AG20443 (cell line): ENCODE measurements at regions not wholly inside any gene's neighbourhood (a gene's known extent, or its start where the extent isn't known, plus 50 kb on each side); places are given as distances from the start of the nearest gene placed in this dataset.

Experiments
- DNase-seq: peaks from one replicate; pipeline ENCODE4 v3.0.0; 2012; ENCODE audit warnings: low spot score, mixed read lengths

- DNase-seq = no peak
Observed at GRCh38 chr10:130997267-130998045, 314.1 kb downstream of the TCERG1L start.

DNA sequence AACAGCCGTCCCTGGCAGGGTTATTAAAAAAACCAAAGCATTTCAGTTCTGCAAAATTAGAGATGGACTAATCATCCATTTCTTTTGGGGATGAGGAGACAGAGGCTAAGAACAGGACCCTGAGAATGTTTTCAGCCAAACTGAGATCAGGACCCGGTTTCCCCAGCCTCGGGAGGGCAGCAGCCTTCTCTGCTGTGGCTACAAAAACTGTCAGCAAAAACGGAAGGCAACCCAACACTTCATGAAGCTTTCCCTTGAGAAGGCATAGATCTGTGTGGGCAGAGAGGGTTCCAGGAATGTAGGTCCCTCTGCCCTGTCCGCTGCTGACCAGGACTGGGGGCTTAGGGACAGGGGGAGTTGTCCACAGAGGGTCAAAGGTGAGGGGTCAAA, 313.5 kb downstream of the TCERG1L start:
- DNase-seq = no peak

GRCh38 chr10:130998642-130999041, 312.9 kb downstream of the TCERG1L start:
- no peak for DNase-seq

GRCh38 chr10:130999376-131000202, 311.9 kb downstream of the TCERG1L start:
- DNase-seq = no peak

GRCh38 chr10:131000244-131000643, 311.3 kb downstream of the TCERG1L start:
- no peak for DNase-seq

- DNase-seq = no peak
Observed at GRCh38 chr10:131000743-131001142, 310.8 kb downstream of the TCERG1L start.

DNA sequence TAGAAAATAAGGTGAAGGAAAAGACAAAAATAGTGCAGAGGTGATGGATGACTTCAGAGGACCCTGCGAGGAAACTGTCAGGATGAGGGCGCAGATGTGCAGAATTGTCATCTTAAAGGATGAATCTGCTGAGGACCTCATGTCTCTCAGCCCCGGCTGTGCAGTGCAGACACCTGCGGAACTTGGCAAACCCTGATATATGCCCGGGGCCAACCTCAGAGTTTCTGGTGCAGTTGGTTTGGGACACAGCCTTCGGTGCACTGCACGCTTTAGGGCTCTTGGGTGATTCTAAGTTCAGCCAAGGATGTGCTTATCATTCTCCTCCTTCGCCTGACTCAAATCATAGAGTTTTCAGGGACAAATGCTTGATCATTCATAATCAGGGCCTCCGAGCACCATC, 310.1 kb downstream of the TCERG1L start:
- DNase-seq = no peak

- DNase-seq = no peak
Observed at GRCh38 chr10:131002031-131002861, 309.3 kb downstream of the TCERG1L start.

DNA sequence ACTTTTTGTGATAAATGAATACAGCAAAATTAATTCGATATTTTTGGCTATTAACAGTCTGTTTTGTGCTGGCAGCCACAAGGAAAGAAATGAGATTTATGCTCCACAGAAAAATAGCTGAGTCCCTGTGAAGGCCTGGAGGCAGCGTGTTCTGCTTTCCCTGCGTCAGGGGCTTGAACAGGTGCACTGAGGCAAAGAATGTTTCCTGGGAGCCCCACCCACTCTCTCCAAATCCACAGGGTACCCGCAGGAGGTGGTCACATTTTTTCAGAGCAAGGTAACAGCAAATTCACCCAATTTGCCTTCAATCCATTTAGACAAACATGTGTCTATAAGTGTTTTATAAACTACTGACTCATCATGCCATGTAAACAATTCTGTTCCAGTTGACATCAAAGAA, 308.1 kb downstream of the TCERG1L start:
- no peak for DNase-seq

DNA sequence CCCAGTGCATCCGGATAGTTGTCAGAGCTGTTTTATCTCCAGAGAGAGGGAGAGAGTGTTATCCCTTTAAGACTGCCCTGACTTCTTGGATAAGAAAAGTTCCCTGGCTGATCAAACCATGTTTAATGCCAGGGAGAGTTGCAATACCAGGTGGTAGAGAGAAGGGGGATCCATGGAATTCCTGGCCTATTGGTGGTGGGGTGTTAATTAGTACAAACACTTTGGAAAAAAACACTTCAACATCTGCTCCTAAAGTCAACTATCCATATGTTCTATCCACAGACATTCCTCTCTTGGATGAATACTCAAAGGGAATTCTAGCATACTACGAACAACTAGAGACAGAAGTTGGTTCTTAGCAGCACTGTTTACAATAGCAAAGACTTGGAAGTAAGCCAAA, 307.2 kb downstream of the TCERG1L start:
- no peak for DNase-seq

GRCh38 chr10:131006458-131007256, 304.9 kb downstream of the TCERG1L start:
- DNase-seq = no peak

- no peak for DNase-seq
Observed at GRCh38 chr10:131009791-131010190, 301.7 kb downstream of the TCERG1L start.

DNA sequence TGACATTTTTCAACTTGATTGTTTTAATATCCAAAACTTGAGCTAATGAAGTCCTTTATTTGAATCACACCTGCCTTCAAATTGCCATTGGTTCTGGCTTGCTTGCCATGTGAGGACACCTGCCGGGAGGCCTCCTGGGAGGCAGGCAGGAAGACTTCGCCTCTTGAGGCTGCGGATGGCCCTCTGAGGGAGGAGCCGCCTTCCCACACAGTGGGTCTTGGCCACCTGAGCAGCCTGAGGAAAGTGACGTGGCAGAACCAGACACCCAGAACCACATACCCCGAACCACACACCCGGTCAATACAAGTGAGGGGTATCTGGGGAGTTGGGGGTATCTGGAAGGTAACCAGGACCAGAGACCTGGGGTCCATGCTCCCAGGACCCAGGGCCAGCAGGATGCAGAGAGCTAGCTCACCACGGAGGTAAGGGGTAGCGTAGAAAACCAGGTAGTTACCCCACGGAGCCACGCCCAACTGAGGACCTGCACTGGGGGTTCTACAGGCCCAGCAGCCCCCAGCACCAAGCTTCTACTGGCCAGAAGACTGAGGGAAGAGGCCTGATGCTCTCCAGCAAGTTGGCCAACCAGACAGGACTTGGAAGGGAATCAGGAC, 300.5 kb downstream of the TCERG1L start:
- no peak for DNase-seq

DNA sequence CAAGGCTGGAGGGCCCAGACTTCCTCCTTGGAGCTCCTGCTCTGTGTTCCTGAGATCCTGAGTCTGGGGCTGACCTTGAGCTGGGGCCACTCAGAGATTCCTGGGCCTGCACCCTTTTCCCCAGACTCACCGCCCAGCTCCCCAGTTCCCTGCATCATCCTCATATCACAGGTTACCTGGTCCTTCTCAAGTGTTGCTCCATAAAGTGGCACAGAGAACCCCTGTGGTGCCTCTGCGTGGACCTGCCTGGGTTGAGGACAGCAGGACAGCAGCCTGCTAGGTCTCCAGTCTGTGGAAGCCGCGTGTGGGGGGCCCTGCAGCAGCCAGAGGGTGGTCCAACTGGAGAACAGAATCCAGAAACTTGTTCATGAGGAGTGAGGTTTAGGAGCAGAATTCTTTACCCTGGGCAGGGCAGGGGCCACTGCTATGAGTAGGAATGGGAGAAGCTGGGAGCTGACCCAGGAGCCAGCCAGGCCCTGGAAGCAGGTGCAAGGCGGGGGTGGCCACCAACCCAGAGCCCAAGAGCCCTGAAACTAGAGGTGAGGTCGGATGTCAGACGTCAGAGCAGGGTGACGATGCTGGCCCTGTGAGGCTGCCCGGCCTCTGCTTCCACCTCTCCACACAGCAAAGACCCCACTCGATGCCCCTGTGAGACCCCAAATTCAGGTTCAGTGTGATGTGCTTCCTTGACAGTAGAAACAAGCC, 299.4 kb downstream of the TCERG1L start:
- DNase-seq = no peak

GRCh38 chr10:131012641-131012985, 298.9 kb downstream of the TCERG1L start:
- DNase-seq = no peak

- DNase-seq = no peak
Observed at GRCh38 chr10:131013281-131013912, 298.1 kb downstream of the TCERG1L start.

DNA sequence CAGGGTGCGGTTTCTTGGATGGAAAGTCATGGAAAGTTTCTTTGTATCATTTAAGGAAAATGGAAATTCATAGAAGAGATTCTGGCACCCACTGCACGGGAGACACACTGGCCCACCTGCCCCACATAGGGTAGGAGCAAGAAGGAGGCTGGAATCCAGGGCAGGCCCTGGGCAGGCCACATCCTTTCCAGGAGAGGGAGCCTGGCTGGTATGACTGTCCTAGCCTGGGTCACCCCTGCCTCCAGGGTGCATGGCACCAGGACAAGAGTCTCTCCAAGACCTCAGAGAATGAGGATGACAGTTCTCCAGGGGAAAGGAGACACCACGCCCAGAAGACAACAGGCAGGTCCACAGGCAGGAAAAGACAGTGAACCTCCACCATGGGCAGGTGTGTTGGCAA, 297.2 kb downstream of the TCERG1L start:
- no peak for DNase-seq

DNA sequence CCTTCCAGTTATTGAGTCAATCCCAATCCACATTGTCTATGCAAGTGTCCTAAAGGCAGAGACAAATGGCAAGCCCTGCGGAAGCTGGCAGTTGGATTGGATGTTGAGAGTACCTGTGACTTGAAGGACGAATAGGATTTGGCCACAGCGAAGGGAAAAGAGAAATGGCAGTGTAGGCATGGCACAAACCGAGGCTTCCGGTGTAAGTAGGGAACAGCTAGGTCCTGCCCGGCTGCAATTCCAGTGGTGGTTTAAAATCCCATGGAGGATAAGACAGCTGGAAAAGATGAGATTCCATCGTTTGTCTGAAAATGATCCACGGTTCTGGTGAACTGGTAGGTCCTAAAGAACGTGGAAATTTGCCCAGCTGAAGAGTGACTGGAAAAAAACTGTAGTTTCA, 296.2 kb downstream of the TCERG1L start:
- DNase-seq = no peak

DNA sequence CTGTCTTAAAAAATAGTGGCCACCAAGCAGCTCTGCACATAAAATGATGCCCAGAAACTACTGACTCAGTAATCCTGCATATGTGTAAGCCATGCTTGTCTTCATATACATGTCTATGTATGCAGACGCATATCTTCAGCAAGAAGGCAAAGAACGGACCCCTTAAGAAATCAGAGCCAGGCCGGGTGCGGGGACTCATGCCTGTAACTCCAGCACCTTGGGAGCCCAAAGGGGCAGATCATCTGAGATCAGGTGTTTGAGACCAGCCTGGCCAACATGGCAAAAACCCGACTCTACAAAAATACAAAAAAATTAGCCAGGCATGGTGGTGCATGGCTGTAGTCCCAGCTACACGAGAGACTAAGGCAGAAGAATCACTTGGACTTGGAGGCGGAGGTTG, 295.0 kb downstream of the TCERG1L start:
- no peak for DNase-seq

DNA sequence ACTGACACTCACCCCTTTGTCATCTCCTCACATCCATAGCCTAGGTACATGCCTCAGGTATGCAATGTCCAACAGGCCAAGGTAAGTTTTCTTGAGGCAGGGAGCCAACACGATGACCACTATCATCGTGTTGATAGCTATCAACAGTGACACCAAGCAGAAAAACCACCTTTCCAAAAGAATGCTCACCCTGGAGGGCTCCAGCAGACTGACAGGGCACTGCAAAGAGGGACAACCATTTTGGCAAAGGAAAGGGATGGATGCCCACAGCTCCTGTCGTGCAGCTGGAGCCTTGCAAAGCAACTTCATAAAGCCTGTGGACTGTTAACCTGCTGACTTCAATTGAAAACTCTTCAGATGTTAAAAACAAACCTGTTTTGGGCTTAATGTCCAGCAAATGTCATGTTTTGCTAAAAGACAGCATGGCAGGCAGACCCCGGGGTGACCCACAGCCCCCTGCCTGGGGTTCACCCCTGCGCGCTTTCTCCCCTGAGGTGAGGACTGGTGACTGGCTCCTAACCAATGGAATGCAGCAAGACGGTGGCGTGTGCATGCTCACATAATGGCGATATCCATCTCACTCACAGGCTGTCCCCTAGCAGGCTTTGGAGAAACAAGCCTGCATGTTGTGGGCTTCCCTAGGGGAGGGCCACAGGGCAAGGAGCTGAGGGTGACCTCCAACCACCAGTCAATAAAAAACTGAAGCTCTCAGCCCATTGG, 293.8 kb downstream of the TCERG1L start:
- no peak for DNase-seq
